CD4-positive, alpha-beta T cell treated with Interleukin-6 at 100 ng/mL for 8 hours (primary cell): ENCODE measurements at regions not wholly inside any gene's neighbourhood (a gene's known extent, or its start where the extent isn't known, plus 50 kb on each side); places are given as distances from the start of the nearest gene placed in this dataset.

Source experiments
- DNase-seq: peaks from one replicate; pipeline ENCODE4 v3.0.0-alpha.2; 2020; ENCODE audit warnings: mixed read lengths, low spot score

GRCh38 chr6:2465336-2465735, 219.9 kb upstream of the GMDS start:
- DNase-seq = no peak

GRCh38 chr6:2464641-2465040, 219.2 kb upstream of the GMDS start:
- DNase-seq = no peak

GRCh38 chr6:2462831-2463230, 217.4 kb upstream of the GMDS start:
- DNase-seq = no peak

- DNase-seq = no peak
Observed at GRCh38 chr6:2460216-2460745, 214.9 kb upstream of the GMDS start.

- no peak for DNase-seq
Observed at GRCh38 chr6:2454180-2454579, 208.8 kb upstream of the GMDS start.

- no peak for DNase-seq
Observed at GRCh38 chr6:2450546-2450945, 205.1 kb upstream of the GMDS start.

- no peak for DNase-seq
Observed at GRCh38 chr6:2449572-2449940, 204.2 kb upstream of the GMDS start.

GRCh38 chr6:2448826-2449571, 203.6 kb upstream of the GMDS start:
- DNase-seq = no peak

GRCh38 chr6:2447931-2448330, 202.5 kb upstream of the GMDS start:
- DNase-seq = no peak

GRCh38 chr6:2447318-2447920, 202.0 kb upstream of the GMDS start:
- DNase-seq = no peak

- no peak for DNase-seq
Observed at GRCh38 chr6:2441601-2442475, 196.4 kb upstream of the GMDS start.

GRCh38 chr6:2440516-2440915, 195.1 kb upstream of the GMDS start:
- DNase-seq = no peak

- DNase-seq = no peak
Observed at GRCh38 chr6:2439632-2440031, 194.2 kb upstream of the GMDS start.

GRCh38 chr6:2439082-2439481, 193.7 kb upstream of the GMDS start:
- no peak for DNase-seq

- DNase-seq = no peak
Observed at GRCh38 chr6:2436410-2437154, 191.2 kb upstream of the GMDS start.

- no peak for DNase-seq
Observed at GRCh38 chr6:2435323-2435722, 189.9 kb upstream of the GMDS start.

- DNase-seq = no peak
Observed at GRCh38 chr6:2434912-2435311, 189.5 kb upstream of the GMDS start.

GRCh38 chr6:2434116-2434515, 188.7 kb upstream of the GMDS start:
- DNase-seq = no peak

GRCh38 chr6:2433711-2434110, 188.3 kb upstream of the GMDS start:
- DNase-seq = no peak

GRCh38 chr6:2433266-2433665, 187.9 kb upstream of the GMDS start:
- DNase-seq = no peak

GRCh38 chr6:2432292-2432691, 186.9 kb upstream of the GMDS start:
- no peak for DNase-seq

GRCh38 chr6:2430612-2431011, 185.2 kb upstream of the GMDS start:
- DNase-seq = no peak
